Liver (tissue), 8 donors: ENCODE measurements at regions not wholly inside any gene's neighbourhood (a gene's known extent, or its start where the extent isn't known, plus 50 kb on each side); places are given as distances from the start of the nearest gene placed in this dataset.
"Not testable (repeated sequence)": the region's sequence is repeated elsewhere in the genome, so short reads cannot be mapped to it uniquely, and the experiment has no call there.

Source experiments
- DNase-seq: peaks from one replicate; pipeline ENCODE4 v3.0.0-alpha.2; 2017; ENCODE audit warnings: low spot score
- H3K27ac ChIP-seq, 2 donors: one replicate each; pipeline ENCODE4 v1.7.0; 2013; ENCODE audit warnings: inconsistent platforms in 2 of 2, low read length in 2 of 2, control low read depth in 1 of 2, low read depth in 1 of 2, mild to moderate bottlenecking in 1 of 2
- H3K27me3 ChIP-seq, 4 donors: one replicate each; pipeline versions ENCODE4 v1.6.1 to v1.7.0; 2013; ENCODE audit warnings: low read length in 3 of 4, inconsistent platforms in 1 of 4, mild to moderate bottlenecking in 1 of 4, moderate library complexity in 1 of 4; ENCODE audit not compliant: control insufficient read depth in 4 of 4, insufficient read depth in 4 of 4
- H3K36me3 ChIP-seq, 4 donors: one replicate each; pipeline versions ENCODE4 v1.6.1 to v1.7.0; 2013; ENCODE audit warnings: low read length in 3 of 4, mild to moderate bottlenecking in 3 of 4, low read depth in 1 of 4, moderate library complexity in 1 of 4; ENCODE audit not compliant: control insufficient read depth in 4 of 4, insufficient read depth in 3 of 4
- H3K4me1 ChIP-seq, 4 donors: one replicate each; pipeline versions ENCODE4 v1.6.1 to v1.7.0; 2013; ENCODE audit warnings: low read length in 3 of 4, mild to moderate bottlenecking in 3 of 4, moderate library complexity in 1 of 4; ENCODE audit not compliant: control insufficient read depth in 4 of 4, insufficient read depth in 4 of 4
- H3K4me3 ChIP-seq, 3 donors: one replicate each; pipeline versions ENCODE4 v1.6.1 to v1.7.0; 2013; ENCODE audit warnings: low read length in 3 of 3, control low read depth in 1 of 3, low read depth in 1 of 3, mild to moderate bottlenecking in 1 of 3
- H3K9ac ChIP-seq, 2 donors: one replicate each; pipeline ENCODE4 v1.7.0; 2013; ENCODE audit warnings: low read length in 2 of 2, mild to moderate bottlenecking in 2 of 2, moderate library complexity in 2 of 2, control low read depth in 1 of 2, low read depth in 1 of 2
- H3K9me3 ChIP-seq, 4 donors: one replicate each; pipeline versions ENCODE4 v1.6.1 to v1.7.0; 2013; ENCODE audit warnings: low read length in 3 of 4; ENCODE audit not compliant: control insufficient read depth in 4 of 4
- CTCF ChIP-seq: fragments of 150-350 bp; IDR thresholded peaks from 2 replicates; pipeline ENCODE4 v1.5.1; 2017; ENCODE audit warnings: improper control_type of control experiment, low read depth, low read length; ENCODE audit not compliant: missing input control
- EGR1 ChIP-seq, 2 donors: IDR thresholded peaks; 2 replicates each; pipeline ENCODE4 v1.6.1; 2016 to 2018; ENCODE audit warnings: antibody characterized with exemption in 2 of 2, low read depth in 2 of 2
- GABPA ChIP-seq, 2 donors: IDR thresholded peaks in 1 of 2; conservative IDR thresholded peaks in 1 of 2; 2 replicates each; pipeline ENCODE4 v1.6.1; 2016; ENCODE audit warnings: antibody characterized with exemption in 2 of 2, mild to moderate bottlenecking in 1 of 2, moderate library complexity in 1 of 2
- HNF4A ChIP-seq, 2 donors: conservative IDR thresholded peaks; 2 replicates each; pipeline ENCODE4 v1.6.1; 2016; ENCODE audit warnings: antibody characterized with exemption in 2 of 2, mild to moderate bottlenecking in 2 of 2
- HNF4G ChIP-seq: IDR thresholded peaks from 2 replicates; pipeline ENCODE4 v1.6.1; 2016; ENCODE audit warnings: antibody characterized with exemption
- JUND ChIP-seq, 2 donors: IDR thresholded peaks; 2 replicates each; pipeline ENCODE4 v1.6.1; 2016; ENCODE audit warnings: antibody characterized with exemption in 2 of 2
- NR2F2 ChIP-seq: IDR thresholded peaks from 2 replicates; pipeline ENCODE4 v1.6.1; 2016; ENCODE audit warnings: antibody characterized with exemption
- SP1 ChIP-seq: IDR thresholded peaks from 2 replicates; pipeline ENCODE4 v1.6.1; 2018; ENCODE audit warnings: antibody characterized with exemption, mild to moderate bottlenecking
- TAF1 ChIP-seq: conservative IDR thresholded peaks from 2 replicates; pipeline ENCODE4 v1.6.1; 2016; ENCODE audit warnings: antibody characterized with exemption, mild to moderate bottlenecking
- YY1 ChIP-seq: IDR thresholded peaks from 2 replicates; pipeline ENCODE4 v1.6.1; 2016; ENCODE audit warnings: antibody characterized with exemption, mild to moderate bottlenecking
- ZBTB33 ChIP-seq: IDR thresholded peaks from 2 replicates; pipeline ENCODE4 v1.6.1; 2016; ENCODE audit warnings: antibody characterized with exemption
- WGBS: extraction: QIAGEN DNeasy Blood & Tissue Kit; methylation state at CpG from one replicate; pipeline ENCODE4 v1.1.7; 2013; 5-methylcytosine and 5-hydroxymethylcytosine counted together
- TF ChIP-seq, protein P1 (sequence below): IDR thresholded peaks from 2 replicates; pipeline ENCODE4 v1.6.1; 2016; ENCODE audit warnings: antibody characterized with exemption
- donor health status: healthy.
- donor health status: healthy.
- donor health status: healthy.
- donor health status: healthy.
- donor health status: healthy.

DNA sequence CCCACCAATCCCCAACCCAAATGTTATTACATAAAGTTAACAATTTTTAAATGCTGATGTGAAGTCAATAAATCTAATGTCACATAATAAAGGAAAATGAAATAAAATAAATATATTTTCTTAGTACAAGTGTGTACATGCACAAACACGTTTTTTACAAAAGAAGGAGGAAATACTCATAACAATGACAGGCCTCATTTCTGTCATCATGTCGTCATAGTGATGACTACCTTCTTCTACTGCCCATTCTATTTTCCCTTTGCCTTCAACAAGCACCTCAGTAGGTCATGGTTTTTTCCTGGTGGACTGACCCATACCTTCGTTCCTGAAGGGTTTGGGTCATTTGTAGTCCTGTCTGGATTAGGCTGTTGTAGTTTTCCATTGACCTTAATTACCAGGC lies 185.3 kb upstream of the IPO5 start (continued):
- TF ChIP-seq ZBTB33 (no peak), NR2F2 (no peak), GABPA (IDR thresholded peaks at IDR 0.05 in 1 of 2, conservative IDR thresholded peaks at IDR 0.05 in 1 of 2) (no peak), TAF1 (no peak), SP1 (no peak), HNF4A (conservative IDR thresholded peaks at IDR 0.05) (no peak), EGR1 (IDR thresholded peaks at IDR 0.05; ENCODE audit: low read depth in 2 of 2) (no peak)
- TF ChIP-seq, protein P1, sequence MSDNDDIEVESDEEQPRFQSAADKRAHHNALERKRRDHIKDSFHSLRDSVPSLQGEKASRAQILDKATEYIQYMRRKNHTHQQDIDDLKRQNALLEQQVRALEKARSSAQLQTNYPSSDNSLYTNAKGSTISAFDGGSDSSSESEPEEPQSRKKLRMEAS, result no peak

DNA sequence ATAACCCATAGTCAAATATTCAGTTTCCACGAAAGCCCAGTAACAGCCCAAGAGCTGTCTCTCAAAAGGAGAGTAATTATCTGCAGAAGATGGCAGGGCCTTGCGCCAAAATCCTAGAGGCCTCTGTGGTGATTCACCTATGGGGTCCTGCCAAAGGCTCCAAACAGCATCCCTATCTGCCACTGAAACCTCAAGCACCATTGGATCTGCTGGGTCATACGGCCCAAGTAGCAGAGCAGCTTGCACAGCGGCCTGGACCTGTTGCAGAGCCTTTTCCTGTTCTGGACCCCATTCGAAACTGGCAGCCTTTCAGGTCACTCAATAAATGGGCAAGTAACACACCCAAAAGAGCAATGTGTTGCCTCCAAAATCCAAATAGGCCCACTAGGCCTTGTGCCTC lies 183.2 kb upstream of the IPO5 start:
- DNase-seq, H3K4me3 ChIP-seq, H3K4me1 ChIP-seq, H3K36me3 ChIP-seq, H3K9me3 ChIP-seq, H3K27me3 ChIP-seq, H3K9ac ChIP-seq, H3K27ac ChIP-seq: not testable (repeated sequence)
- 95% methylated on average over 5 of the region's 5 CpGs for WGBS

GRCh38 chr13:97772466-97772865 lies 181.0 kb upstream of the IPO5 start:
- not testable (repeated sequence) for H3K9ac ChIP-seq, H3K36me3 ChIP-seq, H3K27ac ChIP-seq, H3K4me3 ChIP-seq, H3K4me1 ChIP-seq, DNase-seq, H3K9me3 ChIP-seq, H3K27me3 ChIP-seq

DNA sequence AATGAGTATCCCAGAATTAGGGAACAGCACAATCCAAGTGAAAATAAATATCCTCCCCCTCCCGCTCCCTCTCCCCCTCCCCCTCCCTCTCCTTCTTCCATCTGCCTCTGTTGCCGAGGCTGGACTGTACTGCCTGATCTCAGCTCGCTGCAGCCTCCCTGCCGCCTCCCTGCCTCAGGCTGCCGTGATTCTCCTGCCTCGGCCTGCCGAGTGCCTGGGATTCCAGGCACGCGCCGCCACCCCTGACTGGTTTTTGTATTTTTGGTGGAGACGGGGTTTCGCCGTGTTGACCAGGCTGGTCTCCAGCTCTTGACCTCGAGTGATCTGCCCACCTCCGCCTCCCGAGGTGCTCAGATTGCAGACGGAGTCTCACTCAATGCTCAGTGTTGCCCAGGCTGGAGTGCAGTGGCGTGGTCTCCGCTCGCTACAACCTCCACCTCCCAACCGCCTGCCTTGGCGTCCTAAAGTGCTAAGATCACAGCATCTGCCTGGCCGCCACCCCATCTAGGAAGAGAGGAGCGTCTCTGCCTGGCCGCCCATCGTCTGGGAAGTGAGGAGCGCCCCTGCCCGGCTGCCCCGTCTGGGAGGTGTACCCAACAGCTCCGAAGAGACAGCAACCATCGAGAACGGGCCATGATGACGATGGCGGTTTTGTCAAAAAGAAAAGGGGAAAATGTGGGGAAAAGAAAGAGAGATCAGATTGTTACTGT lies 178.9 kb upstream of the IPO5 start:
- H3K4me1 ChIP-seq, H3K27me3 ChIP-seq, H3K27ac ChIP-seq, H3K9me3 ChIP-seq, H3K4me3 ChIP-seq, H3K36me3 ChIP-seq, H3K9ac ChIP-seq, DNase-seq: not testable (repeated sequence)
- 90% methylated on average over 34 of the region's 34 CpGs for WGBS

- DNase-seq, result no peak
- H3K4me3 ChIP-seq, result no peak overlapping the region
- no peaks in the 10 kb centered on the region for H3K4me1 ChIP-seq
- H3K9me3 ChIP-seq, result peaks cover 0 to 11% (median 2%) of the 10 kb centered on the region in 4 donors
- H3K27me3 ChIP-seq, result no peaks in the 10 kb centered on the region
- no peak overlapping the region for H3K27ac ChIP-seq
- no peak overlapping the region for H3K9ac ChIP-seq
- WGBS, result 68% methylated on average over 5 of the region's 5 CpGs
- H3K36me3 ChIP-seq, result no peaks in the 10 kb centered on the region
- TF ChIP-seq JUND (IDR thresholded peaks at IDR 0.05), result no peak
- TF ChIP-seq EGR1 (IDR thresholded peaks at IDR 0.05; ENCODE audit: low read depth in 2 of 2), result no peak
- TF ChIP-seq SP1, result no peak
- TF ChIP-seq ZBTB33, result no peak
- TF ChIP-seq, protein P1, result no peak
- TF ChIP-seq CTCF, result no peak
- no peak for TF ChIP-seq NR2F2
- no peak for TF ChIP-seq YY1
- no peak for TF ChIP-seq TAF1
- no peak for TF ChIP-seq HNF4G
These were observed 173.0 kb upstream of the IPO5 start for GRCh38 chr13:97780486-97780885.
